ENCODE measurements at regions not wholly inside any gene's neighbourhood (a gene's known extent, or its start where the extent isn't known, plus 50 kb on each side); places are given as distances from the start of the nearest gene placed in this dataset.

GRCh38 chr5:6274846-6275543 lies 103.4 kb downstream of the MED10 start:
- intact Hi-C loops (cut with micrococcal nuclease) = no loop called here

- intact Hi-C loops (cut with micrococcal nuclease) = no loop called here
These were observed 104.6 kb downstream of the MED10 start for GRCh38 chr5:6273749-6274148.

- intact Hi-C loops (cut with micrococcal nuclease) = no loop called here
These were observed 105.1 kb downstream of the MED10 start for GRCh38 chr5:6273090-6273735.

- intact Hi-C loops (cut with micrococcal nuclease) = no loop called here
These were observed 108.4 kb downstream of the MED10 start for GRCh38 chr5:6269925-6270324.

DNA sequence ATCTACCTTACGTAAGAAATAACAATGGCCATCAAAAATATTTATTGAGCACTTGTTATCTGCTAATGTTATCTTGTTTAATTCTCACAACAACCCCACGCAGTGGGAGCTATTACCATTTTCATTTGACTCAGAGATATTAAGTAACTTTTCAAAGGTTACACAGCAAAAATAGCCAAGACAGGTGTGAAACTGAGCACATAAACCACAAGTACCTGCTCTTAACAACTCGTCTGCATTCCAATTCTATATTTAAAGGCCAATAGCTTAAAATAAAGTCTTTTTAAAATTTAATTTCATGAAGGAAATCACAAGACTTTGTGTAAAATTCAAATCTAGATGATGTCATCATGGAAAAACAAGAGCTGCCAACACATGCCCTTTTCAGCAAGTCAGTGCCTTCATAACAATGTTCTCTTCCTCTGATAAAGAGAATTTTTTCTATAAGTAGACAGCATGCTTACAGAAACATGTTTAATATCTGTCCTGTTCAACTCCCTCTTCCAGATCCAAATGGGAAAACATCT lies 111.6 kb downstream of the MED10 start:
- intact Hi-C loops (cut with micrococcal nuclease) = no loop called here

- intact Hi-C loops (cut with micrococcal nuclease) = no loop called here
These were observed 114.0 kb downstream of the MED10 start for GRCh38 chr5:6264394-6264793.

DNA sequence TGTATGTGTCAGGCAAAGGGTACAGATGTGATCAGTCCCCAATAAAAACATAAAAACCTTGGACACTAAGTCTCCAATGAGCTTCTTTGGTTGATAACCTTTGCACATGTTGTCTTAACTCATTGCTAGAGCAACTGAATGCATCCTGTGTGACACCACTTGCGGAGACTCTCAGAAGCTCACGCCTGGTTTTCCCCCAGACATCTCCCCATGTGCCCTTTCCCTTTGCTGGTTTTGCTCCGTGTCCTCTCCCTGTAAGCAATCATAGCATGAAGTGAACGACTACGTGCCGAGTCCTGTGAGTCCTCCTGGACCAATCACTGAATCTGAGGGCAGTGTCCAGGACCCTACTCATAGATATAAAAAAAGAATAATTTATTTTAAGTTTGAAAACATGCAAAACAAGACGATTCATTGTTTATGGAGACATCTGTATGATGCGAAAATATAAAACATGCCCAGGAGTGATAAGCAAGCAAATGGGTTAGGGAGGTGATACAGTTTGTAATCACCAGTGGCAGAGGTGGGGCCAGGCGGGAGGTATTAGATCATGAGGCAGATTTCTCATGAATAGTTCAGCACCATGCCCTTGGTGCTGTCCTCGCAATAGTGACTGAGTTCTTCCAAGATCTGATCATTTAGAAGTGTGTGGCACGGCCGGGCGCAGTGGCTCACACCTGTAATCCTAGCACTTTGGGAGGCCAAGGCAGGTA lies 115.5 kb downstream of the MED10 start:
- intact Hi-C loops (cut with micrococcal nuclease) = no loop called here

DNA sequence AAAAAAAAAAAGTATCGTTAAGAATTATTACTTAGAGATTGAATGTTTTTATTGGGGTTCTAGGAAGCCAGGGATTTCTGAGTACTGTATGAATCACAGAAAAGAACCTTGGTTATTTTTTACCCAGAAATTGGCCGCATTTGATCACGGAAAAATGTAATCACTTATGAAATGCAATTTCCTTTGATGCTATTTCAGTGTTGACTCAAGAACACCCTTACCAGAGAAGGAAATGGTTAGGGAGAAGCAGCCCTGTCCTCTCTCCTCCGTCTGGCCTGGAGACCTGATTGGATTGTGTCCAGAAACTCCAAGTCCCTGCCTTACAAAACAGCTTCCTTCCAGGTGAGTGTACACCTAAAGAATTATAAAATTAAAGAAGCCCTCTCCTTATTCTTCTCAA lies 116.7 kb downstream of the MED10 start:
- intact Hi-C loops (cut with micrococcal nuclease) = no loop called here

DNA sequence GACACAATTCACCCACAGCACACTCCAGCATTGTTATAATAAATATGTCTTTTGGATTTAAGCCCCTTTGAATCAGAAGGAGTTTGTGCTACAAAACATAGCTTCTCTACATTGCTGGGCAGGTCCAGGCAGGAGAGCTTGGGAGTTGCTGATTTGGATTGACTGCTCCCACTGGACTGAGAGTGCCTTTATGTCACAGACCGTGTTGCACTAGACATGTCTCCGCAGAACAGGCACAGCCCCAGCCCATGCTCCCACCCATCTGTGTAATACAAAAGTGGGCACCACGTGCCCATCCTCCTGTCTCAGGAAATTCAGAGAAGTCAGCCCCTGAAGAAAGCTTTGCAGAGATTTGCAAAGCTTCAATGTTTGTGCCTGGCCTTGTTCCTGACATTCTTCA lies 117.1 kb downstream of the MED10 start:
- intact Hi-C loops (cut with micrococcal nuclease) = no loop called here

GRCh38 chr5:6260846-6261245 lies 117.5 kb downstream of the MED10 start:
- intact Hi-C loops (cut with micrococcal nuclease) = no loop called here

GRCh38 chr5:6256901-6257300 lies 121.4 kb downstream of the MED10 start:
- intact Hi-C loops (cut with micrococcal nuclease) = no loop called here

- intact Hi-C loops (cut with micrococcal nuclease) = no loop called here
These were observed 122.4 kb downstream of the MED10 start for GRCh38 chr5:6255956-6256355.

DNA sequence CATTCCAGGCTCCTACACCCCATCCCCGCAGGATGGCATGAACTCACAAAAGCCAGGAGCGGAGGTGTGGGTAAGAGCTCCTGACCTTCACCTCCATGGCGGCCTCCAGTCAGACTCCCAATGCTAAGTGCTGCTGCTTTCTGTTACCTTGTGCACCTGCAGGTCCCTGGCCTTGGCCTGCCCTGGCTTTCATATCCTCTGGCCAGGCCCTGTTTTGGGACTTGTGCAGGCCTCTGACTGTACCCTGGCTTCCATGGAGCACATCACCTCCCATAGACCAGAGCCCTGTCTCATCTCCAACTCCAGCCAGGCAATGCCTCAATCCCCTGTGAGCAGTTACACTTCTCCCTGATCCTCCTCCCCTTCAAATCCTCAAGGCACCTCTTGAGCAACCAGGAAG lies 124.5 kb downstream of the MED10 start:
- intact Hi-C loops (cut with micrococcal nuclease) = no loop called here

DNA sequence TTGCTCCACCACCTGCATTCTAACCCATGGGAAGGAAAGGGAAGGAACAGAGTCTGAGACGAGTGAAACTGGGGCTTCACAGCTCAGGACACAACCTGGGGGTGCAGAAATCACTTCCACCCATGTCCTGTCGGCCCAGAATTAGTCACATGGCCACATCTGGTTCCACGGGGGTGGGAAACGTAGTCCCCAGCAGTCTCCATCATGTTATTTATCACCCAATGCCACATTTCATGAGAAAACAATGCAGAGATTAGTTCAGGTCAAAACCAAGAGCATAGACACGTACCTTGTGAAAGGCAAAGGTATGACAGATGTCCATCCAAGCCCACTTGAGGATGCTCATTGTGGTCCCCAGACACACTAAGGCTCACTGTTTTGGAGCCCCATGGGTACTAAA lies 125.1 kb downstream of the MED10 start:
- intact Hi-C loops (cut with micrococcal nuclease) = no loop called here

DNA sequence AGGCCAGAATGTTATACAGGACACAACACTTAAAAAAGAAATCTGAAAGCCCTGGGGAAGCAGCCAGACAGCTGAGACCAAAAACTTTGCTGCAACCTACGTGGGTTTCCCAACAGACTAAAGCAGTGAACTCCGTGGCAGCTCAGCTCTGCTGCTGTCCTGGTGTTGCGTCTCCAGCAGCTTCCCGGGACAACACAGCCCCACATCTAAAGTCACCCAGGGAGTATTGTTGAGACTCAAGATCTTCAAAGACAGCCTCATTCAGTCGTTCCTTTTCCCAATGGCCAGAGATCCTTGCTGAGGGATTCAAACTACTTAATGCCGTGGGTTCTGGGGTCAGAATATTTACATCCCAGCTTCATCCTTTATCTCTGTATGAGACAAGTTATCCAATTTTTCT lies 125.8 kb downstream of the MED10 start:
- intact Hi-C loops (cut with micrococcal nuclease) = no loop called here

DNA sequence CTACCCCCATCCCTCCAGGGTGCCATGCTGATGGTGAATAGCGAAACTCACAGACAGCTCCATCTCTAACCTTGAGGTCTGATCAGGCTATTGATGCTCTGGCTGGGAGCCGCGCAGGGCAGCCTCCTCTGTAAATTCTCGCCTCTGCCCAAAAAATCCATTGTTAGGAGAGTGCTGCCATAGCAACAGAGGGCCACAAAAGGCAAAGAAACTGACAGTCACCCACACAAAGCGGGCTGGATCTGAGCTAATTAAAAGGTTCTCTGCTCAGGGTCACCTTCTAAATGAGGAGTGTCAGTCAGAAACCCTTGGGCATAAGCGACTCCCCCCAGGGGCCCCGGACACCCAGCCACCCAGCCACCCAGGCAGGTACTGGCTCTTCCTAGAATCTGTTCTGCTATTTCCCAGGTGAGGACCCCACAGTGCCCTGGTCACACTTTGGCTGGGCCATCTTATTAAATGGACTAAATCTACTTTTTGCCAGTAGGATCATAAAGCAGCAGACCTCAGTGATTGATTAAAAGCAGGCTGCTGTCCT lies 126.7 kb downstream of the MED10 start:
- intact Hi-C loops (cut with micrococcal nuclease) = no loop called here

GRCh38 chr5:6250121-6250520 lies 128.2 kb downstream of the MED10 start:
- intact Hi-C loops (cut with micrococcal nuclease) = no loop called here

DNA sequence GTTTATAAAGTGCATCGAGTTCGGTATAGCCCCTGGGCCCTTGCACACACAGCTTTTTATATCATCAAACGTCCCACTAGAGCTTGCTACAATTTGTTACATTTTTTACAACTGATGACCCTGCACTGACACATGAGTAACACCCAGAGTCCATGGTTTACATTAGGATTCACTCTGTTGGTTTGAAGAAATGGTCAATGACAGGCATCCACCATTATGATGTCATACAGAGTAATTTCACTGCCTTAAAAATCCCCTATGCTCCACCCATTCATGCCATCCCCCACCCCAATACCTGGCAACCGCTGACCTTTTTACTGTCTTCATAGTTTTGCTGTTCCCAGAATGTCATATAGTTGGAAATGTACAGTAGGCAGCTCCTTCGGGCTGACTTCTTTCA lies 130.2 kb downstream of the MED10 start:
- intact Hi-C loops (cut with micrococcal nuclease) = no loop called here

DNA sequence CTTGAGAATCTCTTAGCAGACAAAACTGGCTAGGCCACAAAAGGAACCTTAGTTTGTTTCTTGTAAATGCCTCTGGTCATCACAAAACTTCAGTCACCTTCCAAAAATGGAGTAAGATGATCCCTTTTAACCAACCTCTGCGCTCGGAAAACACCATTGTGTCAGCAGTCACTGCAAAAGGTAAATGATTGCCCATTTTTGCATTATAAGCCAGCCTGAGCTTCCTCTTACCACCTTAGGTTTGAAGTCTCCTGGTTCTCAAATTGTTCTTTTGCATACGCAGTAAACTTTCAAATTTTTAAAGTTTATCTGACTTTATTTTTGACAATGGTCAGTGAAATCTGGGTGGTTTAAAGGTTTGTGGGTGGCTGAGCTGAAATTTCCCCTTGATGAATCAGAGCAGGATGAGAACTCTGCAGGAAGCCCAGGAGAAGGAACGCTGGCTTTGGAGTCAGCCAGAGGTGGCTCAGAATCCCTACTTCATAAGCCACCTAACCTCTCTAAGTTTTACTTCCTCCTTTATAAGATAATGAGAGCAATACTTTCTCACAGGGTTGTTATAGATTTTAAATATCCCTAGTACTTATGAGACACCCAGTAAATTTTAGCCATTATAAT lies 131.4 kb downstream of the MED10 start:
- intact Hi-C loops (cut with micrococcal nuclease) = no loop called here

DNA sequence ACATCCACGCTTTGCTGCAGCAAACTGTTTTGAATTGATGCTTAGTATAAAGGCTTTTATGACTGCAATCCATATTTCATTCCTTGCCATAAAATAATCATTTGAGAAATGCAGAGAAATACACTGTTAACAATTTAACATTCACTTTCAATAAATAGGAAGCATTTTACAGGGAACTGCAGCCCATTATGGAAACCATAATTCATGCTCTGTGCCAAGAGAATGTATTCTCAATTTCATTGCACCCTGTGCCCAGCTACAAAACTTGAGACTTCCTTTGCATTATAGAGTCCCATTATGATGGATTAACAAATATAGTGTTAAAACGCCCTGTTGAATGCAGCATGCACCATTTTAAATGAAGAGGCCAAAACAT lies 134.0 kb downstream of the MED10 start:
- intact Hi-C loops (cut with micrococcal nuclease) = no loop called here

GRCh38 chr5:6243706-6244338 lies 134.5 kb downstream of the MED10 start:
- intact Hi-C loops (cut with micrococcal nuclease) = no loop called here
